Chondrocyte (in vitro differentiated cells): ENCODE measurements at regions not wholly inside any gene's neighbourhood (a gene's known extent, or its start where the extent isn't known, plus 50 kb on each side); places are given as distances from the start of the nearest gene placed in this dataset.
"Not testable (repeated sequence)": the region's sequence is repeated elsewhere in the genome, so short reads cannot be mapped to it uniquely, and the experiment has no call there.

Experiments
- DNase-seq: peaks from one replicate; pipeline ENCODE4 v3.0.0; 2021; ENCODE audit warnings: mixed read lengths, low spot score
- H3K27ac Mint-ChIP-seq: one replicate; pipeline ENCODE4 v1.8.0; 2021; ENCODE audit warnings: mild to moderate bottlenecking, moderate library complexity, mixed read lengths; ENCODE audit not compliant: unreplicated experiment
- H3K27me3 Mint-ChIP-seq: 2 replicates; pipeline ENCODE4 v1.8.0; 2021; ENCODE audit warnings: low read depth, mixed read lengths
- H3K36me3 Mint-ChIP-seq: 2 replicates; pipeline ENCODE4 v1.8.0; 2021; ENCODE audit warnings: low read depth, mixed read lengths
- H3K4me1 Mint-ChIP-seq: 2 replicates; pipeline ENCODE4 v1.8.0; 2021; ENCODE audit warnings: low read depth, mild to moderate bottlenecking, mixed read lengths
- H3K4me3 Mint-ChIP-seq: one replicate; pipeline ENCODE4 v1.8.0; 2021; ENCODE audit warnings: mild to moderate bottlenecking, moderate library complexity, mixed read lengths; ENCODE audit not compliant: unreplicated experiment
- H3K9me3 Mint-ChIP-seq: 2 replicates; pipeline ENCODE4 v1.8.0; 2021; ENCODE audit warnings: low read depth, mixed read lengths
- CTCF ChIP-seq: fragments of 200-600 bp; sonication (generic); IDR thresholded peaks from 2 replicates; pipeline ENCODE4 v1.5.0; 2021; ENCODE audit warnings: antibody characterized with exemption, mild to moderate bottlenecking, moderate library complexity

DNA sequence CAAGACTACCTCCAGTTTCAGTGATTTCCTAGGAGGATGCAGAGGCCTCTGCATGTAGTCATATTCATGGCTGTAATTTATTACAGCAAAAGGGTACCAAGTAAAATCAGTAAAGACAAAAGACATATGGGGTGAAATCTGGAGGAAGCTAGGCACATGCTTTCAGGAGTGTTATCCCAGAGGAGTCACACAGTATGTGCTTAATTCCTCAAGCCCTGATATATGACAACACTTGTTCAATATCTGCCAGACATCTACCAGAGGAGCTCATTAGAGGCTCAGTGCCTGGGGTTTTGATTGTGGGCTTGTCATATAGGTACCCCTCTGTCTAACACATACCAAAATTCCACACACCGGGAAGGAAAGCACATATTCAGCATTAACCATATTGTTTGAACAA is 283.8 kb downstream of the CXCL12 start:
- Mint-ChIP-seq H3K27me3 (no peaks in the 10 kb centered on the region), H3K9me3 (peaks cover 9% of the 10 kb centered on the region), H3K4me1 (no peaks in the 10 kb centered on the region), H3K36me3 (no peaks in the 10 kb centered on the region), H3K27ac (no peak overlapping the region), H3K4me3 (no peak overlapping the region)
- no peak for TF ChIP-seq CTCF
- DNase-seq: no peak

GRCh38 chr10:44099511-44099910 is 285.4 kb downstream of the CXCL12 start:
- Mint-ChIP-seq H3K27me3 (no peaks in the 10 kb centered on the region), H3K36me3 (peaks cover 8% of the 10 kb centered on the region), H3K9me3 (peaks cover 18% of the 10 kb centered on the region), H3K4me3 (no peak overlapping the region), H3K27ac (no peak overlapping the region), H3K4me1 (no peaks in the 10 kb centered on the region)
- DNase-seq: no peak
- TF ChIP-seq CTCF: no peak

DNA sequence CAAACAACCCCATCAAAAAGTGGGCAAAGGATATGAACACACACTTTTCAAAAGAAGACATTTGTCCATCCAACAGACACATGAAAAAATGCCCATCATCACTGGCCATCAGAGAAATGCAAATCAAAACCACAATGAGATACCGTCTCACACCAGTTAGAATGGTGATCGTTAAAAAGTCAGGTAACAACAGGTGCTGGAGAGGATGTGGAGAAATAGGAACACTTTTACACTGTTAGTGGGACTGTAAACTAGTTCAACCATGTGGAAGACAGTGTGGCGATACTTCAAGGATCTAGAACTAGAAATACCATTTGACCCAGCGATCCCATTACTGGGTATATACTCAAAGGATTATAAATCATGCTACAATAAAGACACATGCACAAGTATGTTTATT is 288.7 kb downstream of the CXCL12 start:
- peaks cover 14% of the 10 kb centered on the region for H3K36me3 Mint-ChIP-seq
- H3K4me1 Mint-ChIP-seq, H3K27me3 Mint-ChIP-seq, H3K27ac Mint-ChIP-seq, H3K4me3 Mint-ChIP-seq, DNase-seq: not testable (repeated sequence)
- H3K9me3 Mint-ChIP-seq: peaks cover 27% of the 10 kb centered on the region

DNA sequence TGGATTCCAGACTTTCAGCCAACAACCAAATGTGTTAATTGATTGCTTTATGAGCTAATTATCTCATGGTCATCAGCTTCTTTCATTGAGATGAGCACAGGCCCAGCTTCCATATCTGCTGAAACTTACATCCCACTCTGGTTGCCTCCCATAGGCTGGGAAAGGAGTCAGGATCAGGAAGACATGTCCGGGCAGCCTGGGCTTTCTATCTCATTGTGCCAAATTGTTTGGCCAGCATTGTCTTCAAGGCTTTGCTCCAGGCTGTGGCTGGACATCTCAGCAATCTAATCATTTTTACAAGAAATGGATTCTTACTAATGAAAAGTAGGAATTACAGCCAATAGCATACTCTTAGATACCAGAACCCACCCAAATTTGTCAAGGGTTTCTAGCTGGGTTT is 295.2 kb downstream of the CXCL12 start:
- peaks cover 9% of the 10 kb centered on the region for H3K36me3 Mint-ChIP-seq
- H3K4me1 Mint-ChIP-seq: no peaks in the 10 kb centered on the region
- no peak for TF ChIP-seq CTCF
- H3K4me3 Mint-ChIP-seq: no peak overlapping the region
- H3K27me3 Mint-ChIP-seq: peaks cover 14% of the 10 kb centered on the region
- DNase-seq: no peak
- H3K27ac Mint-ChIP-seq: no peak overlapping the region
- peaks cover 26% of the 10 kb centered on the region for H3K9me3 Mint-ChIP-seq

DNA sequence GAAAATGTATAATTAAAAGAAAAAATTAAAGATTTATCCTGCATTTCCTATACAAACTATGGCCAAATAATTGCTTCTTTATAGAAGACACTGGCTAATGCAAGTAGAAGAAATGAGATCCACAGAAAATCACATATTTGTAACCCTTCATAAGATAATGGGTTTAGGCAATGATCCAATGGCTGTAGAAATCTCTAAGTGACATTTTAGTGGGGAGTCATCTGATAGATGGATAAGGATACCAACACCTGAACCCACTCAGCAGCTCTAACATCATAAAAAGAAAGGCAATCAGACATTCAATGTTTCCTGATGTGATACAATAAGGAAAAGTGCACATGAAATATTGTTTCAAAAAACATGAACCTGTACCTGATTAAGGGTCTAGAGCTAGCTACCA is 297.5 kb downstream of the CXCL12 start:
- no peak for TF ChIP-seq CTCF

DNA sequence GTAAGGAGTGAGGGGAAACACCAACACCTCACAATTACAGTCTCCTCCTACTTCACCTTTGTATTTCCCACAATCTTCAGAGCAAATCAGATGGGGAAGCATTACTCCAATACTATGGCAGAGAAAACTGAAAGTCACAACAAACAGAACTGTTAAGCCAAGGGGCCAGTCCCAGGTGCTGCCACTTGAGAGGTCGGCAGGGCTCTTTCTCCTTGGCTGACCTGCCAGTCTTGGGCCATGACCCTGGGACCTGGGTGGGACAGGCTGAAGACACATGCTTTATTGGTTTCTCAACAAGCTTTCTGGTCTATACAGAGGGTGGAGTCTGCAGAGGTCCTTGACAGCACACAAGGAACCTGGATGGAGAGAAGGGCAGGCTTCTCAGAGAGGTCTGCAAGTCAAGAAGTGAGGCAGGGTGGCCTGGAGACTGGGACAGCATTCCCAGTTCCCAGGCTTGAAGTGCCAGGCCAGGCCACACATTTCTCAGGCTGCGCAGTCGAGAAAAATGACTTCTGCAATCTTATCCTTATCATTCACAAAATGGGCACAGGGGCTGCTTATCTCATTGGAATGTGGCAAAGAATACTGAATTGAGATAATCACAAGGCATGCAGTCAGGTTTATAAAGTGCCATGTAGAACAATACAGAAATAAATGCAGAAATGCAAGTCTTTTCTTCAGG is 301.0 kb downstream of the CXCL12 start:
- Mint-ChIP-seq H3K4me3 (no peak overlapping the region), H3K27me3 (peaks cover 7% of the 10 kb centered on the region), H3K4me1 (no peaks in the 10 kb centered on the region), H3K36me3 (no peaks in the 10 kb centered on the region), H3K9me3 (peaks cover 7% of the 10 kb centered on the region), H3K27ac (no peak overlapping the region)
- no peak for DNase-seq
- no peak for TF ChIP-seq CTCF

More for the DNA sequence above, 297.5 kb downstream of the CXCL12 start:
- no peak overlapping the region for H3K4me3 Mint-ChIP-seq
- peaks cover 10% of the 10 kb centered on the region for H3K27me3 Mint-ChIP-seq
- no peak overlapping the region for H3K27ac Mint-ChIP-seq
- H3K9me3 Mint-ChIP-seq: peaks cover 15% of the 10 kb centered on the region
- H3K36me3 Mint-ChIP-seq: peaks cover 6% of the 10 kb centered on the region
- no peak for DNase-seq
- H3K4me1 Mint-ChIP-seq: no peaks in the 10 kb centered on the region
